CD4-positive, alpha-beta T cell treated with Interleukin-21 for 1 hour (primary cell): ENCODE measurements at regions not wholly inside any gene's neighbourhood (a gene's known extent, or its start where the extent isn't known, plus 50 kb on each side); places are given as distances from the start of the nearest gene placed in this dataset.

ENCODE experiments used
- DNase-seq: peaks from one replicate; pipeline ENCODE4 v3.0.0-alpha.2; 2020

DNA sequence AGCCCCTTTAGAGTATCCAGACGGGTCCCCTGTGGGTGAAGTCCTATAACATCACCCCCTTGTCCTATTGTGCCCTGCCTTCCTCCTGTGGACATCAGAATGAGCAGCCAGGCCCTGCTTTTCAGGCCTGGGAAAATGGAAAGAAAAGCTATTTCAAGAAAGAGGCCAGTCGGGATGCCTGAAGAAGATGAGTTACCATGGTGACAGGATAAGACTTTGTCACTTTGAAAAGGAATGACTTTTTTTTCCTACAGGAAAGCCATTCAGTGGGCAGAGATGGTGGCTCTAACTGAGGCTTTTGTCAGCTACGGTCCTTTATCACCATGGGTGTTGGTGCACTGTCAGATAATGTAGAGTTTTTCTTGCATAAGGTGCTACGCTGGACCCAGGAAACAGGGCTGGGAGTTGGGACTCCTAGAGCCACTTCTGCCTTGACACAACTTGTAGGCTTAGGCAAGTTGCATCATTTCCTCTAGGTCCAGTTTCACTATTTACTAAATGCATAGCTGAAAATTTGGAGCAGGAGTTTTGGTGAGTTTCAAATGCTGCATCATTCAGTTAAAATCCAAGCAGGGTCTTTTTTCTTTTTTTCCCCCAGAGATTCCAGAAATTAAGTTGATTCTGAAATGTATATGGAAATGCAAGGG, 179.0 kb upstream of the ADRA1D start:
- no peak for DNase-seq

DNA sequence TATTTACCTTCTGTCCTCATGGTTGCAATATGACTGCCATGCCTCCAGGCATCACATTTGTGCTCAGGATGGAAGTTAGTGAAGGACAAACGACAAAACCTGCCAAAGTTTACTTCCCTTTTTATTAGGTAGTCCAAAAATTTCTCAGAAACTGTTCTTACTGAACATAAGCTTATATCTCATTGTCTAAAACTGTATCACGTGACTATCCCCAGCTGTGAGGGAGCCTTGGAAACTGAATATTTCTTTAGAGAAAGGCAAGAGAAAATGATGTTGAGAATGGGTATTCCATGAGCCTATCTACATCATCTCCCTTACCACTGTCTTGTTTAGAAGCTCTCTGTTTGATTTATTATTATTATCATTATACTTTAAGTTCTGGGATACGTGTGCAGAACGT, 169.1 kb upstream of the ADRA1D start:
- no peak for DNase-seq

DNA sequence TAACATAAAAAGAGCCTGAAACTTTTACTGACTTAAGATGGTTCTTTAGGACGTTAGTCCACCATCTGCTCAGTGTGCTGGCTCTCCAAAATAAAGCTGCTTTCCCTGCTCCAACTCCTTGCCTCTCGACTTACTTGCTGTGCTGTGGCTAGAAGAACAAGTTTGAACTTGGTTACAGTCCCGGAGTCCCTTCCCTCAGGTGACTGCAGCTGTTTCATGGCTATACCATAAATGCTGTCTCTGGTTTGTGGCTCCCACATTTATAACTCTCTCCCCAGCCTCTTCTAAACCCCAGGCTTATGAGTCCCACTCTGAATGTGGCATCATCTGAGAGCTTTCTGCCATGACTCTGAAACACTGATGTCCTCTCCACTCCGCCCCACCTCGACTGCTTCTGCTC, 166.2 kb upstream of the ADRA1D start:
- no peak for DNase-seq

DNA sequence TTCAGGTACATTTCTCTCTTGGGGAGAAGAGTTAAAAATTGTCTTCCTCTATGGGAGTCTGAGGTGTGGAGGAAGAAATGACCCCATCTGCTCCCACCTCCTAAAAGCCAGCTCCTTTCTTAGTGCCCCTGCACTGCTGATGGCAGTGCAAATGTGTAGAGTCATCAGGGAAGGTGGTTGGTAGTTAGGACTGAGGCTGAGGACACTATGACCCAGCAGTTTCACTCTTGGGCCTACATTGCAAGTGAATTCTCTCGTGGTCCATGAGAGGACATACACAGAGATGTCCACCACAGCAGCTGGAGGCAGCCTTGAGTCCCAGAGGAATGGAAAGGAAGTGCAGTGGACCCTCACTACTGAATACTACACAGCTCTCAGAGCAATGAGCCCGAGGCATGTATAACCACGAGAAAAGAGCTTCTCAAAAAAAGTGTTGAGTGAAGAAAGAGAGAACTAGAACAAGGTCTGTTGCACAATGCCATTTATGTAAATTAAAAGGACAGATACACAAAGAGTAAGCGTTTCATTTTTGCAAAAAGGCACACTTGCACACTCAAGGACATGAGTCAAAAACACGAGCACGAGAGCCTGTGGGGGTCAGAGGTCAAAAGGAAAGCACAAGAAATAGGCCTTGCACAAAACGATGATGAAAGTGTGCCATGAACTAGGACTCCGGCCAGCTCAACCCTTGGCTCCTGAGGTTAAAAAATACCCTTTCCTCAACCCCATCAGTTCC, 164.4 kb upstream of the ADRA1D start:
- DNase-seq: no peak

DNA sequence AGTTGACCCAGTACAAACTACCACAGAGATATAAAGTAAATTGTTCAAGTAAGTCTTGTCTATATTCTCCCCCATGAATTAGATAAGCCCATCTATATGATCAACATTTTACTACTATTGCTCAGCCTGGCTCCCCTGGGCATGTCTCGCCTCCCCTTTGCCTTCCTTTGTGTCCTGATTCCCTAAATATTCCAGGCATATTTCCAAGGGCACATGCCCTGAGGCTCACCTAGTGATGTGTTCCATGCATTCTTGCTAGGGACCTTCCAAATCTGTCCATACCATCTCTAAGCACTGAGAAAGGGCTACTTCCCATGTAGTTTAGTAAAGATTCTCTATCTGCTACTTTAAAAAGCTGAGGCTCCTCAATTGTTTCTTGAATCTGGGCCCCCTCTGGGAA, 163.1 kb upstream of the ADRA1D start:
- DNase-seq: no peak

DNA sequence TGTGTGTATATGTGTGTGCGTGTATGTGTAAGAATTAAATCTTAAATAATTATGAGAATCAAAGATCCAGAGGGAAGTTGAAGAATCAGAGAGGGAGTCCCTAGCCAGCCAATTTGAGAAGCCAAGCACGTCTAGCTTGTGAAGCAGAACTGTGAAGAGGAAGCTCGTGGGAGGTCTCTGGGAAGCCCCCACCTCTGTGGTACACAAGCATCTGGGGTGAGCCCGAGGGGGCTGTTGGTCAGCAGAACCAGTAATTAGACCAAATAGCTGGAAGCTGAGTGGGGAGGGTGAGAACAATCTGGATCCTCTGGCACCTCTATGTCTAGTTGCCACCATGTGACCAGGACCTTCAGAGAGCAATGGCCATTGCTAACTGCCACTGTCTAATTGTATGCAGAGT, 162.7 kb upstream of the ADRA1D start:
- DNase-seq: no peak

DNA sequence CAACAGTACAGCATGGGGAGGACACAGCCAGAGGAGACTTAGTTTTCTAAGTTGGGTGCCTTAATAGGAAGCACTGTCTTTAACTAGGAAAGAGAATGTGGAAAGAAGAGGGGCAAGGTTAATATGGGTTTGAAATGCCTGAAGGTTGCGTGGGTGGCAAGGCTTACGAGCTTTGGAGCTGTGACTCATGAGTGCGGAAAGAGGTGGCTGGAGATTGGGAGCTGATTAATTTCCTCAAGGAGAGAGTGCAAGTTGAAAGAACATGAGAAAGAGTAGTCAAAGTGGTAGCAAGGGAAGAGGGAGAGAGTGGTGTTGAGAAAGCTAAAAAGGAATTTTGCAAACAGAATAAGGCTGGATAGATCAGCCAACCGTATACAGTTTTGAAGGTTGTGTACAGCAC, 157.5 kb upstream of the ADRA1D start:
- DNase-seq: no peak

DNA sequence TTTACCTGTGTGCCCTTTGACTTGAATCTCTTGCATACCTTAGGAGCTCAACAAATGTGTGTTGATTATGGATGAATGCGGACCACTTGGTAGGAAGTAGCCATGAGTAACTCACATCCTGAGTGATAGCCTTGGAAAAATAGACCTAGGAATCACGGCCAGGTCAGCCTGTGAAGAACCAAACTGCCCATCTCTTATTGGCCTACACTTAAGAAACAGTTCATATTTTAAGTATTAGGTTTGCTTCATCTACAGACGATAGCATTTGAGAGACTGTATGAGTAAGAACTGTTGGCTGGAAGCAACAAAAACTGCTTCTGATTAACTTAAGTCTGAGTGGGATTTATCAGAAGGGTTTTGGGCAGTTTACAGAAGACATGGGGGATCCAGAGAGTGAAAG, 152.5 kb upstream of the ADRA1D start:
- no peak for DNase-seq

DNA sequence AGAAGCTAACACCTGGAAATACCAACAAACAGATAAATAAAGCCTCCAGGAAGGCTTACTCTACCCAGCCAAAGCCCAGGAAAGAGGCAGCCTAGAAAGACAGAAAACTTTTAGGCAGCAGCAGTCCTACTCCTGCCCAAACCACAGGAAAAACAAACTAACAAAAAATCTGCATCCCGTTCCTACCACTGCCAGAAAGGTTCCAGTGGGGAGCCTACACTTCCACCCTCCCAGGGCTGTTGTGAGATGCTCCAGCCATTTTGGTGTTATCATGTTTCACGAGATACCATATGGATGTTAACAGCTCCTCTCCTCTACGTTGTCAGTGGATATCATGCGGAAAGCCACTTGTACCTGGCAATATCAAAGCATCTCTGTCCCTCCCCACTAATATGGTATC, 135.9 kb upstream of the ADRA1D start:
- DNase-seq: no peak

DNA sequence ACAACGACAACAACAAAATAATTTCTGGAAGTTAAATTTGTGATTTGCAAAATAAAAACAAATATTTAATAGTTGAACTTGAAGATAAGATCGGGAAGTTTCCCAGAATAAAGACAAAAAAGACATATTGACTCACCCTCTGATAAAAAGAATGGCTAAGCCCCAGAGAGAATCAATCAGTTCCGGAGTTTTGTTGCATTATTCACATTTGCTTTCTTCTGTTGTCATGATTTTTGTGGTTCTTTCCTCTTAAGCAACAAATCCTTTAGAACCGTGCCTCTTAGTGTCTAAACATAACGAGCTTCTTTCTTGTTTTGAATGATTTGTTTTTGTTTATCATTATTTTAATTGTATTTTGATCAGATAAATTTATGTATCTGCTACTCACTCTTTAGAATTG, 134.9 kb upstream of the ADRA1D start:
- no peak for DNase-seq

DNA sequence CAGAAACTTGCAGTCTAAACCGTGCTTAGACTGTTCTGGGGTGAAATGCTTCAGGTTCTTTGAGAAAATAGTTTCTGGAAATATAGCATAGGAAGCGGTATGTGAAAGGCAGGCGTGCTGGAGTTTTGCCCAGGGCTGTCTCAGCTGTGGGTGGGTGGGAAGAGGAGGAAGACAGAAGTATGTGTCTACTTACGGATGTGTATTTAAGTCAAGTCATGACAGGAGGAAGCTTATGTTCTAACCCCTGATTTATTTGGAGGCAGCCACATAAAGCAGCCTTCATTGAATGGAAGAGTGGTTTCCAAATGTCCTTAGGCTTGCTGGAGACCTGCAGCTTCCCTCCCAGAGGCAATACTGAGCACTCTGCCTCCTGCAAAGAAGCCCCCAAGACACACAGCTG, 126.8 kb upstream of the ADRA1D start:
- no peak for DNase-seq

DNA sequence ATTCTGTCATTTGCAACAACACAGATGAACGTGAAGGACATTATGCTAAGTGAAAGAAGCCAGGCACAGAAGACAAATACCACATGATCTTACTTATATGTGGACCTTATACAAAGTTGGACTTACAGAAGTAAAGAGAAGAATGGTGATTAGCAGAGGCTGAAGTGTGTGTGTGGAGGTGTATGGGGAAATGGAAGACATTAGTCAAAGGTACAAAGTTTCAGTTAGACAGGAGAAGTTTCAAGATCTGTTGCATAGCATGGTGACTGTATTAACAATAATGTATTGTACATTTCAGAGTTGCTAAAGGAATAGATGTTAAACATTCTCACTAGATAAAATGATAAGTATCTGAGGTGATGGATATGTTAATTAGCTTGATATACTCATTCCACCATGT, 124.4 kb upstream of the ADRA1D start:
- no peak for DNase-seq

DNA sequence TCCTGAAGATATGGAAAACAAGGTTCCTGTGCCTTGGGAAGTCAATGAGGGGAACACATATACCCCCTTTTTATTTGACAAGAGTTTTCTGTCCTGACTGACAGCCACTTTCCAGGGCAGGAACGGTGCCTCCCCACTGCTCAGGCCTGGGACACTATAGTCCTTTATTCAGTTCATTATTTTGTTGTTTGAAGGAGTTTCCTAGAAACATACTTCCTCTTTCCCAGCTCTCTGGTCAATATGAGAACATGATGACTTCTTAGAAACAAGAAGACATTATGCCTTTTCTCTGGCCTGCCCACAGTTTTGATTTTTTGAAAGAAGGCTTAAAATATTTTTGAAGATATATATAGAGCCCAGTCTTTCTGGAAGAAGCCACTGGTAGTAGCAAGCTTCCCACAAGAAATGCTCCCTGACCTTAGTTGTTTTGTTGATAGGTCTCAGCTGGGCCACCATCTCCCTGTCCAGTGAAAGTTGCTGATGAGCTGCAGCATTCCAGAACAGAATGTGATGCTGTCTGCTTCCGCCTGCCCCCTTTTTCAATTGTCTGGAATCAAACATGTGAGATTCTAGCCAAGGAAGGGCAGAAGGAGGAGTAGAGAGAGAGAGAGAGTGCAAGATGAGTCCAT, 122.7 kb upstream of the ADRA1D start:
- no peak for DNase-seq

DNA sequence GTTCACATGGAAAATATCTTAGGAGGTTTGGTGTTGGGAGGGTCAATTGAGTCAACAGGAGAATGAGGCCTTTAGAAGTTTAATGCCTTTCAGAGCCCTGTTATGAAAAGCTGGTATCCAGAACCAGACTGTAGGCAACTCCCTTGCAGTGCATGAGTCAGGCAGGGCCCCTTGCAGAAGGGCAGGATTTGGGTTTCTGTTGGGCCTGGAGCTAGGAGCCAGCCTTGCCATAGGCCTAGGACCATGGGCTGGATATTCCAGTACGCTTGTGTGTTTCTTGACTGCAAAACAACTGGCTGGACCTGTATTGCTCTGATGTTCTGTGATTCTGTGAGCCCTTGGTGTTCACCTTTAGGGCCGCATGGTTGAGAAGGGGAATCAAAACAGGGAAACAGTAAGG, 121.8 kb upstream of the ADRA1D start:
- no peak for DNase-seq

DNA sequence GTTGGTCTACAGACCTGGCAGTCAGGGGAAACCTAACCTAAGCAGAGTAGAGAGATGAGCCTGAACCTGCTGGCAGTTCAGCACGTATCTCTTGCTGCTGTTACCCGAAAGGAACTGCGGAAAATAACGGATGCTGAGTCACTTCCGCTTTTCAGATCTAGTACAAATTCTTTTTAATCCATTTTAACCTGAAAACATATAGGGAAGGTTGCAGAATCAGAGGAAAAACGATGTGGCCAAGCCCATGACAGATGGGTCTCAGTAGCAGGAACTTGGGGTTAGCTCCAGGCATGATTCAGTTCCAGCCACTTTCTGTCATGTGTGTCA, 120.7 kb upstream of the ADRA1D start:
- DNase-seq: peak; percentile 12

DNA sequence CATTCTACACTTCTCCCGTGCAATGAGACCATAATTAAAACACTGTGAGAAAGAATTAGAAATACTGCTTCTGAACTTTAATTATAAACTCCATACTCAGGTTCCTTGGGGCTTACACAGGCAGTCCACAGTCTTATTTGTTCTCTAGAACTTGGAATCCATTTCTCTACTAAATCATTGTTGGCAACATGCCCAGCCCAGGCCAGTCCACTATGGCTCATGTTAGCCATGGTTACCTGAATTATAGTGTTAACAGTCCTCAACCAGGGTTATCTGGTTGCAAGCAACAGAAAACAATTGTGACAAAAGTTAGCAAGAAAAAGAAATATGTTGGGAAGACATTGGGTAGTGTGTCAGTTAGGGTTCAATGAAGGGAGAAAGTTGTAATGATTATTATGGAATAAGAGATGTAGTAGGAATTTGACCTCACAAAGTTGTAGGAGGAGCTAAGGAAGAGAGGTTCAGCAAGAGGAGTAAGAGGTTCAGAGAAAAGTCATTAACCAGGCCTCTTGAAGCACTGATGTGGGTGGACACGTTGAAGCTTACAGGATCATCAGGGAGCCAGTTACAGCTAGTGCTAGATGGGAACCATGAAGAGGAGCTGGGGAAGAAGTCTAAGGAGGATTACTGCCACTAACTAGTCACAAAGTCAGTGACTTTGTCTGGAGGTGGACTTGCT, 120.2 kb upstream of the ADRA1D start:
- no peak for DNase-seq

DNA sequence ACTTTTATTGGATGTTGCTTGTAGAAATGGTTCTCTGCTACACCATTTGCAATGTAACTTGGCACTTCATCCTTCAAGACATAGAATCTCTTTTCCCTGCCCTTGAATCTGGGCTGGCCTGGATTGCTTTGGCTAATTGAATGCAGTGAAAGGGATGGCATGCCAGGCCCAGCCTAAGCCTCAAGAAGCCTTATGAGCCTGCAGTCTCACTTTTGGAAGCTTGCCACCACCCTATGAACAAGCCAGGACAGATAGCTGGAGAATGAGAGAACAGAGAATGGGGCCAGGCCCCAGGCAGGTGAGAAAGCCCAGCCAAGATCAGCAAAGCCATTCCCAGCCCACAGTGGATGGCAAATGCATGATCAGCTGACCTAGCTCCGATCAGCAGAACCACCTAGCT, 117.0 kb upstream of the ADRA1D start:
- DNase-seq: no peak

DNA sequence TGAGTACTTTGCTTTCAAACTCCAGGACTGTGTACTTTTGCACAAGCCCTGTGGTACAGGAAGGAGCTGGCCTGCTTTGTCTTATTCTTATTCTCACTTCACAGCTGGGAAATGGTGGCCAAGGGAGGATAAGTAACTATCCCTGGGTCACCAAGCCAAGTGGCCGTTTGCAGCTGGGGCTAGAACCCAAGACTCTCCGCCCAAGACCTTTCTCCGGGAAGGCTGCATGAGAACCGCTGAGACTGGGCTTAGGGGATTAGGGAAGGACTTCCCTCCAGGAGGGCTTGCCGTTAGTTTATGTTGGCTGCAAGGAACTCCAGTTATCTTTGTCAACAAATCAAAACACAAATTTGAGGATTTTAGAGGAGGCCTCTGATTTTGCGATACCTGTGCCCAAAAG, 109.5 kb upstream of the ADRA1D start:
- DNase-seq: no peak

DNA sequence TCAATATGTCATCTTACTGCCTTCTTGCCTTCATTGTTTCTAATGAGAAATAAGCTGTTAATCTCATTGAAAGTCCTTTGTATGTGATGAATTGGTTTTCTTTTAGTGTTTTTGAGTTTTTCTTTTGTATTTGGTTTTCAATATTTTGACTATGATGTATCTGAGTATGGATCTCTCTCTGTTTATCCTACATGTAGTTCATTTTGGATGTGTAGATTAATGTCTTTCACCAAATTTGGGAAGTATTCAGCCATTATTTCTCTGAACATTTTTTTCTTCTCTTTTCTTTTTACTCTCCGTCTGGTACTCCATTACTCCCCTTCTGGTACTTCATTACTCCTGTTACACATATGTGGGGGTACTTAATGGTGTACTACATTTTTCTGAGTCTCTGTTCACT, 103.3 kb upstream of the ADRA1D start:
- no peak for DNase-seq

DNA sequence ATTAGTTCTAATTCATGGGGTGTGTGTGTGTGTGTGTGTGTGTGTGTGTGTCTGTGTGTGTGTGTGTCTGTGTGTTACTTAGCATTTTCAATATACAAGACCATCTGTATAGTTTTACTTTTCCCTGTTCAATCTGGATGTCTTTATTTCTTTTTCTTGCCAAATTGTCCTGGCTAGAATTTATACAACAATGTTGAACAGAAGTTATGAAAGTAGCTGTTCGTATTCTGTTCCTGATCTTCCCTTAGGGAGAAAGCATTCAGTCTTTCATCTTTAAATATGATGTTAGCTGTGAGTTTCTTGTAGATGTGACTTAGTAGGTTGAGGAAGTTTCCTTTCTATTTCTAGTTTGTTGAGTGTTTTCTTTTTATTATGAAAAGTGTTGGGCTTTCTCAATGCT, 101.0 kb upstream of the ADRA1D start:
- DNase-seq: no peak

DNA sequence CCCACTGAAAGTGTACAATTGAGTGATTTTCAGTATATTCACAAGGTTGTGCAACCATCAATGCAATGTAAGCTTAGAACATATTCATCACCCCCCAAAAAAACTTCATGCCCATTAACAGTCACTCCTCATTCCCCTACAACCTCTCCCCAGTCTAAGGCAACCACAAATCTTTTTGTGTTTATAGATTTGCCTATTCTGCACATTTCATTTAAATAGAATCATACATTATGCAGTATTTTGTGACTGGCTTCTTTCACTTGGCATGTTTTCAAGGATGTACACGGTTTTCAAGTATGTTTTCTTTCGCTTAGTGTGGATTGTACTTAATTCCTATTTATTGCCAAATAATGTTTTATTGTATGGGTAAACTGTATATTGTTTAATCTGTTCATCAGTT, 95.6 kb upstream of the ADRA1D start:
- no peak for DNase-seq

DNA sequence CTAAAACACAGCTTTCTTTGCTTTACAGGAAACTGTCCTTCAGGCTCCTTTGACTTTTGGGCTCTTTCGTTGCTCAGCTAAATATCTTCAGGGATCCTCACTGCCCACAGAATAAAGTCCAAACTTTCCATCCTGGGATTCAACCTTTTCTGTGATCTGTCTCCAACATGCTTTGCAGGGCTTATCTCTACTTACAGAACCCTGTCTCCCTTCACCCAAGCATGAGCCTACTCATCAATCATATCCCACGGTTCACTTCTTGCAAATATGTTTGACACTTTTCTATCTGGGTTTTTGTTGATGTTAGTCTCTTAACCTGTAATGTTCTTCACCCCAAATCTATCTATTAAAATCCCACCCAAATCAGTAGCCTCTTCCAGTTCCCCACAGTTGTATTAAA, 93.5 kb upstream of the ADRA1D start:
- DNase-seq: no peak

DNA sequence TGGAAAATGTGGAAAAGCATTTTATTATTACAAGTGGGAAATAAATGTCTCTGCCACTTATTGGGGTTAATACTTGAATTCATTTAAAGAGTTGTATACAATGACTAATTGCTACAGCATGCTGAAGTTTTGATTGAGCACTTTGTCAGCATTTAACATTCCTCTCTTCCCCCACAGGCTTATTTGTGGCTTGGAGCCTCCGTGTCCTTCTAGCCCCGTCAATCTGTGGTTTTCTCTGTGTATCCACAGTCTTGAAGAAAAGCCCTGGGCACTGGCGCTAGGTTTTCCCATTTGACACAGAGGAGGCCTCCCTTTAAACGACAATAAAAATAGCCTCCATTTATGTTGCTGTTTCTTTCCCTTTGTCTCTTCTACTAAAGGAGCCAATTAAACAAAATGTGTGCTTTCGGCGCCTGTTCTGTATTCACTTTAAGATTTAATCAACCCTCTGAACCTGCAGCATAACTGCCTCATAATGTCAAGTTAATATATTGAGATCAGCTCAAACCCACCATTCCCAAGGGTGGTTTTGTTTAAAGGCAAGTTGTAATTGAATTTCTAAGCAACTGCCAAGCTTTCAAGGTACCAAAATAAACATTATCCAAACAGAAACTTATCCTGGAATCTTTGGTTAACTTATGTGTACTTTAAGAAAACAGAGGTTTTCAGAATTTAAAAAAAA, 92.9 kb upstream of the ADRA1D start:
- DNase-seq: no peak

DNA sequence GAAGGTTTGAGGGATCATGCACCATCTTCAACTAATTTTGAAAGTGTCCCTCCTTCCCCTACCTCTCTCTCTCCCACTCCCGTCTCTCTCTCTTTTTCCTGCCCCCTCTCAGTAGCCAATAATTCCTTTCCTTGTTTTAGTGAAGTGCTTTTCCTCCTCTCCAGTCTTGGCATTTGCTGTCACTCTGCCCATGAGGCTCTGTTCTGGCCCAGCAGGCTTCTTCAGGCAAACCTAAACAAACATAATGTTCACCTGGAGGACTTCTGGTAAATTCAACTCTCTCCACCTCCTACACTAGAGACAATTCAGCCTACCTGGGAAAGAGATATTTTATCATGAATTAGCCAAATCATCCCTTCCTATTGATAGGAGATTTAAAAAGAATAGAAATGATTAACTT, 86.6 kb upstream of the ADRA1D start:
- no peak for DNase-seq
